Endothelial cell of umbilical vein (primary cell): ENCODE measurements at regions not wholly inside any gene's neighbourhood (a gene's known extent, or its start where the extent isn't known, plus 50 kb on each side); places are given as distances from the start of the nearest gene placed in this dataset.

Experiments used
- EZH2 ChIP-seq: IDR thresholded peaks from 2 replicates; pipeline ENCODE4 v1.6.1; 2012; ENCODE audit warnings: borderline replicate concordance, low read depth, mild to moderate bottlenecking, moderate library complexity, low read length, inconsistent platforms; ENCODE audit not compliant: severe bottlenecking
- FOS ChIP-seq: IDR thresholded peaks from 2 replicates; pipeline ENCODE4 v1.6.1; 2011; ENCODE audit warnings: mild to moderate bottlenecking, low read length, moderate library complexity, borderline replicate concordance; ENCODE audit not compliant: insufficient read depth
- POLR2A ChIP-seq: IDR thresholded peaks from 2 replicates; pipeline ENCODE4 v1.6.1; 2012; ENCODE audit warnings: low read depth, mild to moderate bottlenecking, control low read depth, low read length
- TF ChIP-seq, protein P1 (sequence below), 2 donors: IDR thresholded peaks; 1 replicate in 1 of 2; 2 replicates in 1 of 2; pipeline ENCODE4 v1.5.1; 2011; ENCODE audit warnings: low read length in 2 of 2, mild to moderate bottlenecking in 2 of 2, moderate library complexity in 2 of 2, control low read depth in 1 of 2, inconsistent platforms in 1 of 2, low read depth in 1 of 2; ENCODE audit not compliant: insufficient read depth in 1 of 2; ENCODE audit errors: extremely low read depth in 1 of 2

DNA sequence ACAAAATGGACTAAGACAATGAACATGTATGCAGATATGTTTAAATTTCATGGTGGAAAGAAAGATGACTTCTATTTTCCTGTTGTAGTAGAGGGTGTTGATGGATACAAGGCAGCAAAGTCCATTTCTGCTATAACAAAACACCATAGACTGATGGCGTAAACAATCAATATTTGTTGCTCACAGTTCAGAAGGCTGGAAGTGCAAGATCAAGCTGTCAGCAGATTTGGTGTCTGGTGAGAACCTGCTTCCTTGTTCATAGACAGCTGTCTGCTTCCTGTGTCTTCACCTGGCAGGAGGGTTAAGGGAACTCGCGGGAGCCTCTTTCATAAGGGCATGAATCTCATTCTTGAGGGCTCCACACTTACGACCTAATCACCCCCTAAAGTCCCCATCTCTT lies 83.0 kb upstream of the ELOVL5 start:
- TF ChIP-seq EZH2 (no peak), POLR2A (no peak), FOS (no peak)
- TF ChIP-seq, protein P1, sequence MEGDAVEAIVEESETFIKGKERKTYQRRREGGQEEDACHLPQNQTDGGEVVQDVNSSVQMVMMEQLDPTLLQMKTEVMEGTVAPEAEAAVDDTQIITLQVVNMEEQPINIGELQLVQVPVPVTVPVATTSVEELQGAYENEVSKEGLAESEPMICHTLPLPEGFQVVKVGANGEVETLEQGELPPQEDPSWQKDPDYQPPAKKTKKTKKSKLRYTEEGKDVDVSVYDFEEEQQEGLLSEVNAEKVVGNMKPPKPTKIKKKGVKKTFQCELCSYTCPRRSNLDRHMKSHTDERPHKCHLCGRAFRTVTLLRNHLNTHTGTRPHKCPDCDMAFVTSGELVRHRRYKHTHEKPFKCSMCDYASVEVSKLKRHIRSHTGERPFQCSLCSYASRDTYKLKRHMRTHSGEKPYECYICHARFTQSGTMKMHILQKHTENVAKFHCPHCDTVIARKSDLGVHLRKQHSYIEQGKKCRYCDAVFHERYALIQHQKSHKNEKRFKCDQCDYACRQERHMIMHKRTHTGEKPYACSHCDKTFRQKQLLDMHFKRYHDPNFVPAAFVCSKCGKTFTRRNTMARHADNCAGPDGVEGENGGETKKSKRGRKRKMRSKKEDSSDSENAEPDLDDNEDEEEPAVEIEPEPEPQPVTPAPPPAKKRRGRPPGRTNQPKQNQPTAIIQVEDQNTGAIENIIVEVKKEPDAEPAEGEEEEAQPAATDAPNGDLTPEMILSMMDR (IDR thresholded peaks at IDR 0.05; ENCODE audit: extremely low read depth in 1 of 2, insufficient read depth in 1 of 2, low read depth in 1 of 2, low read length in 2 of 2), result no peak
